Smooth muscle cell (in vitro differentiated cells): ENCODE measurements at regions not wholly inside any gene's neighbourhood (a gene's known extent, or its start where the extent isn't known, plus 50 kb on each side); places are given as distances from the start of the nearest gene placed in this dataset.
"Not testable (repeated sequence)": the region's sequence is repeated elsewhere in the genome, so short reads cannot be mapped to it uniquely, and the experiment has no call there.

Experiments
- DNase-seq: peaks from one replicate; lab custom pipeline; 2025; ENCODE audit not compliant: unreplicated experiment; lab: John Stamatoyannopoulos, UW
- H2AFZ ChIP-seq: fragments of 200-600 bp; sonication (generic); 2 replicates; pipeline ENCODE4 v1.6.0; 2016; ENCODE audit warnings: antibody characterized with exemption, low read depth, mild to moderate bottlenecking
- H3F3A ChIP-seq: fragments of 200-600 bp; sonication (generic); 2 replicates; pipeline ENCODE4 v1.6.0; 2017; ENCODE audit warnings: antibody characterized with exemption, low read depth
- H3K27ac ChIP-seq: fragments of 200-600 bp; sonication (generic); 2 replicates; pipeline ENCODE4 v1.5.1; 2016; ENCODE audit warnings: low read depth, mild to moderate bottlenecking
- H3K27me3 ChIP-seq: fragments of 200-600 bp; sonication (generic); 2 replicates; pipeline ENCODE4 v1.6.1; 2016; ENCODE audit warnings: low read depth, mild to moderate bottlenecking
- H3K36me3 ChIP-seq: fragments of 200-600 bp; sonication (generic); 2 replicates; pipeline ENCODE4 v1.5.1; 2016; ENCODE audit warnings: low read depth
- H3K4me1 ChIP-seq: fragments of 200-600 bp; sonication (generic); 2 replicates; pipeline ENCODE4 v1.5.1; 2016; ENCODE audit warnings: low read depth
- H3K4me2 ChIP-seq: fragments of 200-600 bp; sonication (generic); 2 replicates; pipeline ENCODE4 v1.6.0; 2016; ENCODE audit warnings: mild to moderate bottlenecking
- H3K4me3 ChIP-seq: fragments of 200-600 bp; sonication (generic); 2 replicates; pipeline ENCODE4 v1.5.1; 2016; ENCODE audit warnings: mild to moderate bottlenecking
- H3K79me2 ChIP-seq: fragments of 200-600 bp; sonication (generic); 2 replicates; pipeline ENCODE4 v1.6.0; 2016; ENCODE audit warnings: low read depth, mild to moderate bottlenecking
- H3K9ac ChIP-seq: fragments of 200-600 bp; sonication (generic); 2 replicates; pipeline ENCODE4 v1.6.0; 2016; ENCODE audit warnings: low read depth
- H3K9me3 ChIP-seq: fragments of 200-600 bp; sonication (generic); replicated peaks from 2 replicates; pipeline ENCODE4 v1.5.1; 2016; ENCODE audit warnings: low read depth
- H4K20me1 ChIP-seq: fragments of 200-600 bp; sonication (generic); 2 replicates; pipeline ENCODE4 v1.6.0; 2016; ENCODE audit warnings: low read depth
- CTCF ChIP-seq: fragments of 200-600 bp; sonication (generic); IDR thresholded peaks from 2 replicates; pipeline ENCODE4 v1.5.1; 2017; ENCODE audit warnings: borderline replicate concordance, mild to moderate bottlenecking, antibody characterized with exemption; ENCODE audit not compliant: insufficient read depth, poor library complexity, severe bottlenecking
- WGBS: methylation state at CpG from one replicate; pipeline ENCODE4 v1.1.7; 2016; ENCODE audit warnings: low lambda C conversion rate; 5-methylcytosine and 5-hydroxymethylcytosine counted together

GRCh38 chr15:62869116-62869515 is 173.4 kb upstream of the TPM1 start:
- DNase-seq: no peak
- Histone ChIP-seq H3K4me3 (no peak overlapping the region), H3K27me3 (no peaks in the 10 kb centered on the region), H3K9me3 (no peaks in the 10 kb centered on the region), H3K27ac (no peak overlapping the region), H4K20me1 (no peaks in the 10 kb centered on the region), H3F3A (peaks cover 3% of the 10 kb centered on the region), H3K4me1 (peaks cover 14% of the 10 kb centered on the region), H2AFZ (no peak overlapping the region), H3K79me2 (no peaks in the 10 kb centered on the region), H3K9ac (no peak overlapping the region), H3K36me3 (no peaks in the 10 kb centered on the region), H3K4me2 (no peak overlapping the region)
- no peak for TF ChIP-seq CTCF
- WGBS: 100% methylated on average over 2 of the region's 2 CpGs

- Histone ChIP-seq H3K4me3 (no peak overlapping the region), H3K27ac (no peak overlapping the region), H3K27me3 (no peaks in the 10 kb centered on the region), H3K9me3 (no peaks in the 10 kb centered on the region), H3K4me1 (peaks cover 16% of the 10 kb centered on the region), H4K20me1 (no peaks in the 10 kb centered on the region), H3K9ac (no peak overlapping the region), H3K36me3 (no peaks in the 10 kb centered on the region), H3K79me2 (no peaks in the 10 kb centered on the region), H3K4me2 (no peak overlapping the region), H2AFZ (no peak overlapping the region), H3F3A (peaks cover 3% of the 10 kb centered on the region)
- 93% methylated on average over 2 of the region's 2 CpGs for WGBS
- no peak for TF ChIP-seq CTCF
- DNase-seq: no peak
These were observed 172.3 kb upstream of the TPM1 start for GRCh38 chr15:62870216-62870615.

- H3K9me3 ChIP-seq, H3K27ac ChIP-seq, H3K9ac ChIP-seq, H3K4me3 ChIP-seq, H2AFZ ChIP-seq, H3K27me3 ChIP-seq, DNase-seq, H3K36me3 ChIP-seq, H3K4me2 ChIP-seq, H4K20me1 ChIP-seq, H3F3A ChIP-seq, H3K79me2 ChIP-seq: not testable (repeated sequence)
- peaks cover 20% of the 10 kb centered on the region for H3K4me1 ChIP-seq
- WGBS: 98% methylated on average over 3 of the region's 3 CpGs
These were observed 171.8 kb upstream of the TPM1 start for GRCh38 chr15:62870701-62871100.

GRCh38 chr15:62873203-62873602 is 169.3 kb upstream of the TPM1 start:
- 56% methylated on average over 5 of the region's 5 CpGs for WGBS
- no peak overlapping the region for H2AFZ ChIP-seq
- no peaks in the 10 kb centered on the region for H4K20me1 ChIP-seq
- peak overlapping the region; percentile 48 for H3K4me2 ChIP-seq
- no peak overlapping the region for H3K4me3 ChIP-seq
- H3K4me1 ChIP-seq: peaks cover 20% of the 10 kb centered on the region
- no peak overlapping the region for H3K9ac ChIP-seq
- DNase-seq: no peak
- H3K27ac ChIP-seq: peak overlapping the region; percentile 25
- H3K36me3 ChIP-seq: no peaks in the 10 kb centered on the region
- no peaks in the 10 kb centered on the region for H3K27me3 ChIP-seq
- no peak for TF ChIP-seq CTCF
- H3K79me2 ChIP-seq: no peaks in the 10 kb centered on the region
- H3K9me3 ChIP-seq: no peaks in the 10 kb centered on the region
- H3F3A ChIP-seq: peaks cover 3% of the 10 kb centered on the region
